ENCODE measurements at regions not wholly inside any gene's neighbourhood (a gene's known extent, or its start where the extent isn't known, plus 50 kb on each side); places are given as distances from the start of the nearest gene placed in this dataset.

DNA sequence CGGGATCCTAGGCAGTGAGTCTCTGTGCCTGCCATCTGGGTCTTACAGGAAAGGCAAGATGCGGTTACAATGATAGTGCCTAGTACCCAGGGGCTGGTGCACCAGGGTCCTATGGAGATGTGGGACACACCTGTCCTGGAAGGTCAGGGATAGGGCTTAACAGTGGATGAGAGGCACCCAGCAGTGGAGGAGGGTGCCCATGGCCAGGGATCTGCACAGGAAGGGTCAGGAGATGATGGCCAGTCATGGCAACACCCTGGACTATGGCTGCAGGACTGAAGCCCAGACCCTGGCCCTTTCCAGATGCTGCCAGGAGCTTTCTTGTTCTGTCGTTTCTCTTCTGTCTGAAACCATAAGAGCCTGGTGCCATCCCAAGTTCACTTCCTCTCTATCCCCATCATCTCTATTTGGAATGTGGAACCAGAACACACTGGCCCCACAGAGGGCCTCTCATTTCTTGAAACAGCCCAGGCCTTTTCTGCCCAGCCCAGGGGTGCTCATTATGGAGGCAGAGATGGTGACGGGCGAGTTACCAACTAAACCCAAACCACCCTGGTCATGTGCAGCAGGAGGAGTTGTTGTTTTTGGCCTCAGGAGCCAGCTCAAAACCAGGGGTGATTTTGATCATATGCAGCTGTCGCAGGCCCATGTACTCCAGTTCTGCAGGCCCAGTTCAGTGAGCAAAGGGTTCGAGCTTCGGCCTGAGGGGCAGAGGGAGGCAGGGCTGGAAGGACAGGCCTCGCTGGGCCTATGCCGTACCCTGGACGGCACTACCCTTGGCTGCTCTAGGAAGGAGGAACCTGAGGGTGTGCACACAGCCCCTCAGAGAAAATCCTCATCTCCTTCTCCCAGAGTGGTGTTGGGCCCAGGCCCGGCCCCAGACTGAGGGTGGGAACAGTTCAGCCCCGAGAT is 52.6 kb upstream of the GDF10 start:
- TF ChIP-seq, protein P1, sequence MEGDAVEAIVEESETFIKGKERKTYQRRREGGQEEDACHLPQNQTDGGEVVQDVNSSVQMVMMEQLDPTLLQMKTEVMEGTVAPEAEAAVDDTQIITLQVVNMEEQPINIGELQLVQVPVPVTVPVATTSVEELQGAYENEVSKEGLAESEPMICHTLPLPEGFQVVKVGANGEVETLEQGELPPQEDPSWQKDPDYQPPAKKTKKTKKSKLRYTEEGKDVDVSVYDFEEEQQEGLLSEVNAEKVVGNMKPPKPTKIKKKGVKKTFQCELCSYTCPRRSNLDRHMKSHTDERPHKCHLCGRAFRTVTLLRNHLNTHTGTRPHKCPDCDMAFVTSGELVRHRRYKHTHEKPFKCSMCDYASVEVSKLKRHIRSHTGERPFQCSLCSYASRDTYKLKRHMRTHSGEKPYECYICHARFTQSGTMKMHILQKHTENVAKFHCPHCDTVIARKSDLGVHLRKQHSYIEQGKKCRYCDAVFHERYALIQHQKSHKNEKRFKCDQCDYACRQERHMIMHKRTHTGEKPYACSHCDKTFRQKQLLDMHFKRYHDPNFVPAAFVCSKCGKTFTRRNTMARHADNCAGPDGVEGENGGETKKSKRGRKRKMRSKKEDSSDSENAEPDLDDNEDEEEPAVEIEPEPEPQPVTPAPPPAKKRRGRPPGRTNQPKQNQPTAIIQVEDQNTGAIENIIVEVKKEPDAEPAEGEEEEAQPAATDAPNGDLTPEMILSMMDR (IDR thresholded peaks at IDR 0.05) = no peak
- no peak for TF ChIP-seq POLR2A (IDR thresholded peaks at IDR 0.05)
- no peaks in the 10 kb centered on the region for H3K36me3 ChIP-seq
- no peaks in the 10 kb centered on the region for H3K27me3 ChIP-seq
- 88 to 91% methylated on average over 7 to 9 of the region's 13 CpGs for WGBS, 2 donors
- H3K27ac ChIP-seq = no peak overlapping the region
- H3K4me1 ChIP-seq = no peaks in the 10 kb centered on the region
- H3K9me3 ChIP-seq = no peaks in the 10 kb centered on the region
- no peak overlapping the region for H3K4me3 ChIP-seq (replicated peaks in 1 of 3)
- DNase-seq = no peak
- intact Hi-C loops (cut with DNase I) = no loop called here

DNA sequence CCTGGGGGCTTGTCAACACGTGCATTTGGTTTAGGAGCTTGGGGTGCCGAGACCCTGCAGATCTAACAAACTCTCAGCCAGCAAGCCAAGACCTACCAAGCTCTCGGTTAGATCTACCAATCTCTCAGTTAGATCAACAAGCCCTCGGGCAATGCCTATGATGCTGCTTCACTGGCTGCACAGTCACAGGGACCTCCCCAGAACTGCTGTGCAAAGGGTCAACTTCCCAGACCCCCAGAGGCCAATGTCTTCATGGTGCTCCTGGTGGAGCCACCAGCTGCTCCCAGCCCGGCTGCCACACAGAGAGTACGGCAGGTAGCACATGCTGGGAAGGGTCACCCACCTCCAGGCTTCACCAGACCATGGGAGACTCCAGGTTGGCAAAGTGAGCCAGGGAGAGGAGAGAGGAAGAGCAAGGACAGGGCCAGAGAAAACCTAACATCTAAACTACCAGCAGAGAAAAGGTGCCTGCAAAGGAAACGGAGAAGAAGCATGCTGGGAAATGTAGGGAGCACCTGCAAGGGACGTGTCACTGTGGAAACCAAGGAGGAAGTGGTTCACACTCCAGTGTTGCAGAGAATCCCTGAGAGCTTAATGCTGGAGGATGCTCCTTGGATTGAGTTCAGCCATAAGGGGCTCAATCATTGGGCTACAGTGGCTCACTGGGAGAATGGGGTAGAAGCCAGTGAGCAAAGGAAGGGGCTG is 51.5 kb upstream of the GDF10 start:
- no peaks in the 10 kb centered on the region for H3K4me1 ChIP-seq

DNA sequence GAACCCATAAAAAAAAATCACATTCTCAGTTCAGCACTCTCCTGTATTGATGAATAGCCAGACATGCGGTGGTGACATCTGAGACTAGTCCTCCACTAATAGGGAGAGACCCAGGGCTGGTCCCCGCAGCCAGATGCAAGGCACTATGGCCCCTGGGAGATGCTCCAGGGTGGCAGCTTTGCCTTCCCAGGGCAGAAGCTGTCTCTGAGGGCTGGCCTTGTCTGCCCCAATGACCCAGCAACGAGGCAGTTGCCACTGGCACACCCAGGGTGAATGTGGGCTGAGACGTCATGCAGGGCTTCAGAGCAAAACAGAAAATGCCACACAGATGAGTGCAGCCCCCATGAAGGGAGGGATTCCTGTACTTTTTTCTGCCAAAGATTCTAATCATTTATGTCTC is 50.1 kb upstream of the GDF10 start:
- intact Hi-C loops (cut with DNase I) = no loop called here
- no peak overlapping the region for H3K4me3 ChIP-seq (replicated peaks in 1 of 3)
- H3K36me3 ChIP-seq = no peaks in the 10 kb centered on the region
- TF ChIP-seq, protein P1 (IDR thresholded peaks at IDR 0.05) = no peak
- no peak for TF ChIP-seq POLR2A (IDR thresholded peaks at IDR 0.05)
- DNase-seq = no peak
- no peaks in the 10 kb centered on the region for H3K27me3 ChIP-seq
- no peaks in the 10 kb centered on the region for H3K9me3 ChIP-seq
- 96 to 97% methylated on average over 4 of the region's 4 CpGs for WGBS, 2 donors
- H3K27ac ChIP-seq = no peak overlapping the region
- H3K4me1 ChIP-seq = peaks cover 0 to 7% of the 10 kb centered on the region in 2 donors

More for the DNA sequence above, 51.5 kb upstream of the GDF10 start:
- DNase-seq = no peak
- Histone ChIP-seq H3K27ac (no peak overlapping the region), H3K9me3 (no peaks in the 10 kb centered on the region), H3K4me3 (replicated peaks in 1 of 3) (no peak overlapping the region), H3K36me3 (no peaks in the 10 kb centered on the region), H3K27me3 (no peaks in the 10 kb centered on the region)
- intact Hi-C loops (cut with DNase I) = no loop called here
- 87 to 92% methylated on average over 7 to 8 of the region's 8 CpGs for WGBS, 2 donors
- no peak for TF ChIP-seq POLR2A (IDR thresholded peaks at IDR 0.05)
- TF ChIP-seq, protein P1 (IDR thresholded peaks at IDR 0.05) = no peak

Data from thyroid gland (tissue), 4 donors.